Lower leg skin (tissue), 3 donors: ENCODE measurements at regions not wholly inside any gene's neighbourhood (a gene's known extent, or its start where the extent isn't known, plus 50 kb on each side); places are given as distances from the start of the nearest gene placed in this dataset.

ENCODE experiments used
- POLR2A ChIP-seq, 2 donors: fragments of 450-650 bp; IDR thresholded peaks; one replicate each; pipeline ENCODE4 v1.6.1; 2016 to 2017; ENCODE audit warnings: antibody characterized with exemption in 2 of 2, mild to moderate bottlenecking in 1 of 2, moderate library complexity in 1 of 2
- TF ChIP-seq, protein P1 (sequence below), 3 donors: fragments of 450-650 bp; IDR thresholded peaks; one replicate each; pipeline ENCODE4 v1.5.1; 2016; ENCODE audit warnings: antibody characterized with exemption in 3 of 3, mild to moderate bottlenecking in 3 of 3, moderate library complexity in 2 of 3

DNA sequence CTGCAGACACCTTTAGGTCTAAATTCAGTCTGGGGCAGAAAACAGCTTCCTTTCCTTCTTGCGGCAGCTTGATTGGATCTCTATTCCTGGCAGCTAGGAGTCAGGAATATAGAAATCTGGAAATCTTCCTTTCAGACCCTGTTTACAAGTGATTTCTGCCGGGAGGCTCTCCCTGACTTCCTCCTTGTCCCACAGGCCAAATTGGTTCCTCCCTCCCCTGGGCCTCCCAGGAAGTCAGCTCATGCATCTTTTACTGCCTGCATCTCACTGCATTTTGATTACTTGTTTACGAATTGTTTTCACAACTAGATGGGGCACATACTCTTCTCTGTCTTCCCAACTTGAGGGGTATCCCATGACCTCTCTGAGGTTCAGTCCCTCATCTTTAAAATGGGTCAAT, 206.3 kb downstream of the MAF start:
- TF ChIP-seq POLR2A (IDR thresholded peaks at IDR 0.05) = no peak
- TF ChIP-seq, protein P1, sequence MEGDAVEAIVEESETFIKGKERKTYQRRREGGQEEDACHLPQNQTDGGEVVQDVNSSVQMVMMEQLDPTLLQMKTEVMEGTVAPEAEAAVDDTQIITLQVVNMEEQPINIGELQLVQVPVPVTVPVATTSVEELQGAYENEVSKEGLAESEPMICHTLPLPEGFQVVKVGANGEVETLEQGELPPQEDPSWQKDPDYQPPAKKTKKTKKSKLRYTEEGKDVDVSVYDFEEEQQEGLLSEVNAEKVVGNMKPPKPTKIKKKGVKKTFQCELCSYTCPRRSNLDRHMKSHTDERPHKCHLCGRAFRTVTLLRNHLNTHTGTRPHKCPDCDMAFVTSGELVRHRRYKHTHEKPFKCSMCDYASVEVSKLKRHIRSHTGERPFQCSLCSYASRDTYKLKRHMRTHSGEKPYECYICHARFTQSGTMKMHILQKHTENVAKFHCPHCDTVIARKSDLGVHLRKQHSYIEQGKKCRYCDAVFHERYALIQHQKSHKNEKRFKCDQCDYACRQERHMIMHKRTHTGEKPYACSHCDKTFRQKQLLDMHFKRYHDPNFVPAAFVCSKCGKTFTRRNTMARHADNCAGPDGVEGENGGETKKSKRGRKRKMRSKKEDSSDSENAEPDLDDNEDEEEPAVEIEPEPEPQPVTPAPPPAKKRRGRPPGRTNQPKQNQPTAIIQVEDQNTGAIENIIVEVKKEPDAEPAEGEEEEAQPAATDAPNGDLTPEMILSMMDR (IDR thresholded peaks at IDR 0.05) = no peak
